ENCODE measurements at regions not wholly inside any gene's neighbourhood (a gene's known extent, or its start where the extent isn't known, plus 50 kb on each side); places are given as distances from the start of the nearest gene placed in this dataset.

DNA sequence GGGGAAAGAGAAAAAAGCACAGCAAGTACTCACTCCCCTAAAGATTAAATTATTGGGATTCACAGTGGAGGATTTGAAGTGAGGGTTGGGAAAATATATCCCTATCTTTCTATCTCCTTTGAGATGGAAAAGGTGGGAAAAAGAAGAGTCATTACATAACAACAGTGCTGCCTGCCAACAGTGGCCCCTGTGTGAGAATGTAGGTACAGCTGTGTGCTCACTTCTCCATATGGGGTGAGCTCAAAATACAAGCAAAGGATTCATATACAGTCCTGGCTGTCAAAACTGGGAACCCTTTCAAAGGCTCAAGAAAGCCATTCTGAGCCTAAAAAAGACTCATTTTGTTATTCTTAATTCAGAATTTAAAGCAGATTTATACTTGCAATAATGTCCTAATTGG lies 458.5 kb downstream of the GPAM start:
- no peaks in the 10 kb centered on the region for H3K27me3 ChIP-seq (ENCODE audit: control insufficient read depth, insufficient read depth, low read length)
- H3K36me3 ChIP-seq (ENCODE audit: control insufficient read depth, insufficient read depth, low read length) = no peaks in the 10 kb centered on the region
- H3K4me1 ChIP-seq (ENCODE audit: control insufficient read depth, insufficient read depth, low read length) = peaks cover 17% of the 10 kb centered on the region
- no peak overlapping the region for H3K9ac ChIP-seq (ENCODE audit: low read depth, low read length)
- H3K9me3 ChIP-seq (ENCODE audit: control insufficient read depth, insufficient read depth, low read length) = no peaks in the 10 kb centered on the region
- H3K4me3 ChIP-seq (ENCODE audit: low read depth, low read length) = no peak overlapping the region

DNA sequence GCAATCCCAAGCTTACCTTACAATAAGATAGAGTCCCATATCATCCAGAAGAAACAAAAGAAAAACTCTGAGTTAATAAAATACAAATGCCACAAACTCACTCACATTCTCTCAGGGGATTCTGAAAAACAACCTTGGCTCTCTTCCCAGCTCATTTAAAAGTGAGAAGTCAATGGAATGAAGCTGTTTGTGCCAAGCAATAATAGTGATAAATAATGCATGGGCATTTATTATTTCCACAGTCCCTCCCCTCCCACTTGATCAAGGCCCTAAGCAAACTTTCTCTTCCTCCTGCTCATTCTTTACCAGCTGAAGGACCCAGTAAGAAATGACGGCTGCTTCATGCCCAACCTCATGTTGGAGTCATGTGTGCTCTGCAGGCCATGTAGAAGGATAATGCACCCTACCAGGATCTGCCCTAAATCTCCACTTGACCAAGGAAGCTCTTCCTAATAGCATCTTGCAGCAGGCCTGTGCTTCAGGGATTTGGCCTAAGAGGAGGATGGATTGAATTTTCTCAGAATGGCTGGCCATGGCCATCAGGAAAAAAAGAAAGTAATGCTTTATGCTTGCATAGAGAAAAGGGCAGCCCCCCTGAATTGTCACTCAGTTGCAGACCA lies 451.3 kb downstream of the GPAM start:
- Histone ChIP-seq H3K9ac (ENCODE audit: low read depth, low read length) (no peak overlapping the region), H3K9me3 (ENCODE audit: control insufficient read depth, insufficient read depth, low read length) (no peaks in the 10 kb centered on the region), H3K27me3 (ENCODE audit: control insufficient read depth, insufficient read depth, low read length) (no peaks in the 10 kb centered on the region), H3K4me1 (ENCODE audit: control insufficient read depth, insufficient read depth, low read length) (no peaks in the 10 kb centered on the region), H3K4me3 (ENCODE audit: low read depth, low read length) (no peak overlapping the region), H3K36me3 (ENCODE audit: control insufficient read depth, insufficient read depth, low read length) (no peaks in the 10 kb centered on the region)

DNA sequence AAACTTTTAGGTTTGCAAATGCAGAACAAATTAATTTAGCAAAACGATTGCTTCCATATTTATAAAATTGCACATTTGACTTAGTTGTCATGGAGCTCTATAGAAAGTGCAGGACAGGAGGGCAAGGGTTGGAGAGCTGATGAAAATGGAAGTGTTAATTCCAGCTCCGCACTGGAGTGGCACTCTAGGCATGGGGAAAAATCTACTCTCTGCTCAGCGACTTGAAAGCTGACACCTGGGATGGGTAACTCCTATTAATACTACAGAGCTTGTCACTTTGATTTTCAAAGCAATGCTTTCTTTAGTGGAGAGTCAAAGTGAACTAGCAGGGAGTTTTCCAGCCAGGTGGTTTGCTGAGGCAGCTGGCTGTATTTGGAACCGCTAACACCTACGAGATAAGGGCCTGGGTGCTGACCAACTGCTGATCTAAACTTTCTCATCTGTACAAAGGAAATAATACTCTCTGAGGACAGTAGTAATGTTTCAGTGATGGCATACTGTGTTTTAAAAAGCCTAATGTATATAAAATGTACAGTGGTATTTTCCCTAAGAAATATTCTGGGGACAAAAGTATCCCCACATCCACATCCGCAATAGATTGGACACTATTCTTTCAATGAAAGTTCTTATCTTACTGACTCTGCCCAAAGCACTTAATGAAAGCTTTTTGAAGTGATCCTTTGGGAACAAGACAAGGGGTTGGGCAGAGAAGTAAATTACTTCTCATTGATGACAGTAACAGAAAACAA lies 444.3 kb downstream of the GPAM start:
- Histone ChIP-seq H3K4me1 (ENCODE audit: control insufficient read depth, insufficient read depth, low read length) (no peaks in the 10 kb centered on the region), H3K4me3 (ENCODE audit: low read depth, low read length) (no peak overlapping the region), H3K9ac (ENCODE audit: low read depth, low read length) (no peak overlapping the region), H3K36me3 (ENCODE audit: control insufficient read depth, insufficient read depth, low read length) (no peaks in the 10 kb centered on the region), H3K27me3 (ENCODE audit: control insufficient read depth, insufficient read depth, low read length) (no peaks in the 10 kb centered on the region), H3K9me3 (ENCODE audit: control insufficient read depth, insufficient read depth, low read length) (no peaks in the 10 kb centered on the region)

DNA sequence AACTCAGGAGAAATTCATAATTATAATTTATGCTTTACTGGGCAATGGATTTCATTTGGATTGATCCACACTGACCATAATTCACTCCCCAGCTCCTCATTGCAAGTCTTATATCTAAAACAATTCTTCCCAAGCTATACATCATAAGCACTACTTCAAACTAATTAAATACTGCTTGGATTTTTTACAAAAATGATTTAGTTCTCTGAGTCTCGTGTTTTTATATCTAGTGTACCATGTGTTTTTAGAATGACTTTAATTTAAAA lies 443.8 kb downstream of the GPAM start:
- no peak overlapping the region for H3K4me3 ChIP-seq (ENCODE audit: low read depth, low read length)
- no peaks in the 10 kb centered on the region for H3K9me3 ChIP-seq (ENCODE audit: control insufficient read depth, insufficient read depth, low read length)
- no peaks in the 10 kb centered on the region for H3K4me1 ChIP-seq (ENCODE audit: control insufficient read depth, insufficient read depth, low read length)
- no peaks in the 10 kb centered on the region for H3K27me3 ChIP-seq (ENCODE audit: control insufficient read depth, insufficient read depth, low read length)
- H3K9ac ChIP-seq (ENCODE audit: low read depth, low read length) = no peak overlapping the region
- H3K36me3 ChIP-seq (ENCODE audit: control insufficient read depth, insufficient read depth, low read length) = no peaks in the 10 kb centered on the region

DNA sequence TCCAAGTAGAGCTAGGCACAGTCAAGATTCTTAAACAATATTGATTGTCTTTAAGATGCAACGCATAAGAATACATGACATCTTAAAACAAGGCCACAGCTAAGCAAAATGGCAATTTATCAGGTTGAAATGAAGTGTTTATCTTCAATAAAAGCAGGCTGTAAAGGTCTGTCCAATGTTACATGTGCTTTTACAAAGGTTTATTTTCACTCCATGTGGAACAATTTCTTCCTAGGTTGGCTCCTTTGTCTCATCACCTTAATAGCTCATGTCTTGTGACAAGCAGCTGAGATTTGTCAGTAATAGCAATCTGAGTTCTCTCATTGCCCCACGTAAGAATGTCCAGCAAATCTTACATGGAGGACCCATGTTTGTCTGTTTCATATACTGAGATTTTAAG lies 437.6 kb downstream of the GPAM start:
- H3K36me3 ChIP-seq (ENCODE audit: control insufficient read depth, insufficient read depth, low read length) = no peaks in the 10 kb centered on the region
- no peak overlapping the region for H3K9ac ChIP-seq (ENCODE audit: low read depth, low read length)
- no peaks in the 10 kb centered on the region for H3K4me1 ChIP-seq (ENCODE audit: control insufficient read depth, insufficient read depth, low read length)
- no peaks in the 10 kb centered on the region for H3K9me3 ChIP-seq (ENCODE audit: control insufficient read depth, insufficient read depth, low read length)
- no peaks in the 10 kb centered on the region for H3K27me3 ChIP-seq (ENCODE audit: control insufficient read depth, insufficient read depth, low read length)
- no peak overlapping the region for H3K4me3 ChIP-seq (ENCODE audit: low read depth, low read length)

DNA sequence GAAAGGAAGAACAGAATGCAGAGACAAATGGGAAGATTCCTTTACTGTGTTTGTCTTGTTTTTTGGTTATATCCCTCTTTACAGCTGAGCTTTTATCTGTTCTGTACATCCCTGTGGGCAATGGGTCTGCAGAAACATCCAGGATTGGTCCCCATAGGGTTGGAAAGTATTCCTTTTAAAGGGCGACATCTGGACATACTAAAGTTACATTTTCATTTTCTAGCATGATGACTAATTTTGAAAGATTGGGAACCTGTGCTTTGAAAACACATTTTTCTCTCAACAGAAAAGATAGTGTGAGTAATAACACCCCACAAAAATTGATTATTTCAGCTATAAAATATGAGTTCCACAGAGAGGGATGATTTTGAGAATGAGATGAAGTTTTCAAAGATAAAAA lies 435.8 kb downstream of the GPAM start:
- Histone ChIP-seq H3K9me3 (ENCODE audit: control insufficient read depth, insufficient read depth, low read length) (no peaks in the 10 kb centered on the region), H3K9ac (ENCODE audit: low read depth, low read length) (no peak overlapping the region), H3K4me3 (ENCODE audit: low read depth, low read length) (no peak overlapping the region), H3K36me3 (ENCODE audit: control insufficient read depth, insufficient read depth, low read length) (no peaks in the 10 kb centered on the region), H3K27me3 (ENCODE audit: control insufficient read depth, insufficient read depth, low read length) (no peaks in the 10 kb centered on the region), H3K4me1 (ENCODE audit: control insufficient read depth, insufficient read depth, low read length) (no peaks in the 10 kb centered on the region)

DNA sequence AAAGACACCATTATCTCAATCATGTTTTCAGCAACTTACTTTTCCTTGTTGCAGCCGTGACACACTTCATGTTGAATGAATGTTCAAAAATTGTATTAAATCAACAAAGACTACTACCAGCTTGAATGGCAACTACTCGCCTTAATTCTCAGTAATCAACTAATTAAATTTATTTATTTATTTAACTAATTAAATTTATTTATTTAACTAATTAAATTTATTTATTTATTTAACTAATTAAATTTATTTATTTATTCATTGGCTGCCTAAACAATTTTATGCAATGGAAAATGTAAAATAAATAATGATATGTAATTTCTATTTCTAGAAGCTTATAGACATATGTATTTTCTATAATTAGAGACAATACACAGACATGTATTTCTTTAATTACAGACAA lies 435.4 kb downstream of the GPAM start:
- Histone ChIP-seq H3K27me3 (ENCODE audit: control insufficient read depth, insufficient read depth, low read length) (no peaks in the 10 kb centered on the region), H3K4me1 (ENCODE audit: control insufficient read depth, insufficient read depth, low read length) (no peaks in the 10 kb centered on the region), H3K36me3 (ENCODE audit: control insufficient read depth, insufficient read depth, low read length) (no peaks in the 10 kb centered on the region), H3K4me3 (ENCODE audit: low read depth, low read length) (no peak overlapping the region), H3K9me3 (ENCODE audit: control insufficient read depth, insufficient read depth, low read length) (no peaks in the 10 kb centered on the region), H3K9ac (ENCODE audit: low read depth, low read length) (no peak overlapping the region)

DNA sequence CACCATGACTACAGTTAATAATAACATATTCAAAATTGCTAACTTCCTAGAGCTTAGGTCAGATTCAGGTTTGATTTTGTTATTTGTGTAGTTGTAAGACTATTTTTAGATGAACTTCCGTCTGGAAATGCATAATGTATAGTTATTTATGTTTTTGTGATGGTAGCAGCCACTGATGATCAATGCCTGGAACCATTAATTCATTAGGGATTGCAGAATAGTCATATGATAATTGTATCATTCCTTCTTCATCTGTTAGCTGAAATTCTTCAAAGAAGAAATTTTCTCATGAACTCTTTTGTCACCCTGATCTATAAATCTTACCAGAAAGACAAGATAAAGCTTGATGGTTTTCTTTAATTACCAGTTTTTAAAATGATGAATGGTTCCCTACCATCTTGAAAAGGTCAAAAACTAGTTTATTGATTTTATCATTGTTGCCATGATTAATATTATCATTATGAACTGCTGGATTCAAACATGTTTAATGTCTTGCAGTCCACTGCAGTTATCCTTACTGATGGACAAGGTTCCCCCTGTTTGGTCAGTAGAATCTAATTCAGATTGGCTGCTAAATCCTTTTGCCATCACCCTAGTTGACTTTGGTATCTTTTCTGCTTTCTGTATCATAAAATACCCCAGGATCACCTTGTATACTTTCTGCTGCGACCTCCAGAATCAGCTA lies 433.3 kb downstream of the GPAM start:
- Histone ChIP-seq H3K36me3 (ENCODE audit: control insufficient read depth, insufficient read depth, low read length) (no peaks in the 10 kb centered on the region), H3K4me3 (ENCODE audit: low read depth, low read length) (no peak overlapping the region), H3K9ac (ENCODE audit: low read depth, low read length) (no peak overlapping the region), H3K9me3 (ENCODE audit: control insufficient read depth, insufficient read depth, low read length) (no peaks in the 10 kb centered on the region), H3K27me3 (ENCODE audit: control insufficient read depth, insufficient read depth, low read length) (no peaks in the 10 kb centered on the region), H3K4me1 (ENCODE audit: control insufficient read depth, insufficient read depth, low read length) (no peaks in the 10 kb centered on the region)

DNA sequence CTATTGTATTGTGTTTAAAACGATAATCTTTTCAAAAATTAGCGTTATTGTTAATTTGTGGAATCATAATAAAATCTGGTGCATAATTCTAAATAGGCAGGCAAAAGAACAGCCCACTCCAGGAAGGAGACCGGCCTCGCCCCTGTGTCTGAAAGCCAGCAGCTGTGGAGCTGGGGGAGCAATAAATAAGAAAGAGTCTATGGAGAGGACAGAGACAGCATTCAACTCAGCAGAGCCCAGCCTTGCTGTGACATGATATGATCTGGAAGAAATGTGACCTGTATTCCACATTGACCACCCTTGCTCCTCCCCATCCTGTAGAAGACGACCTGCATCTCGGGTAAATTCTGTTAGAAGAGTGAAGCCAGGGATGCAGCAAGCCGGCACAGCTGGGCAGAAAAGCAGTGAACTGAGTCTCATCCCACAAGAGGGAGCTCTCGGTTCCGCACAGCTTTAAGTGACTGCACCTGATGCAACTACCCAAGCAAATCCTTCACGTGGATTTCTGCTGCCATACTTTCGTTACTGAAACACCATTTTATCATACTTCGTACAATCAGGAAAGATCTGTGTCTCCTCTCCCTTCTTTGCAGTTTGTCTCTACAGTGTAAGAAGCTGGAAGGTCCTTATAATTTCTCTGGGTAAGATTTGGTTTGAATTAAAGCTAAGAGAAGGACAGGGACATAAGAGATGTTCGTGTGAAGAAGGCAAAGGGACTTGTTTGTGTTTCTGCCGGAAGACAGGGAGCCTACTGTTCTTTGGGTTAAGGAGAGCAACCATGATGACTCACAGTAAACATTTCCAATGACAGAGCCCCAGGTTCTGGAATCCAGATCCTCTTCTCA lies 427.1 kb downstream of the GPAM start:
- Histone ChIP-seq H3K4me3 (ENCODE audit: low read depth, low read length) (no peak overlapping the region), H3K4me1 (ENCODE audit: control insufficient read depth, insufficient read depth, low read length) (no peaks in the 10 kb centered on the region), H3K36me3 (ENCODE audit: control insufficient read depth, insufficient read depth, low read length) (no peaks in the 10 kb centered on the region), H3K9me3 (ENCODE audit: control insufficient read depth, insufficient read depth, low read length) (no peaks in the 10 kb centered on the region), H3K27me3 (ENCODE audit: control insufficient read depth, insufficient read depth, low read length) (peaks cover 6% of the 10 kb centered on the region), H3K9ac (ENCODE audit: low read depth, low read length) (no peak overlapping the region)

DNA sequence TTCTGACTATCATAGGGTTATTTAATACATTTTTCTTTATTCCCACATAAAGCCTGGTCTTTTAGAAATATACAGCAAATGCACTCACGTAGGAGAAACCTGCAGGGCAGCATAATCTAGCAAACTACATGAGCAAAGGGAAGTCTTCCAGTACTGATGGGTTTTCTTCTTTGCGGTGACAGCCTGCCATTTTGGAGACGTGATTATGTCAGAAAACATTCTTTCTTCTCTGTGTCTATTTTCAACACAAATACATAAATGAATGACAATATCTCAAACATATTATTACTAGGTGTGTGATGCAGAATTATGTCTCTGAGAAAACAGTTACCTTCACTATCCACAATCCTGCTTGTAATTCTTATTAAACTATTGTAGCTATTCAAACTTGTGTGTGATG lies 425.0 kb downstream of the GPAM start:
- Histone ChIP-seq H3K4me1 (ENCODE audit: control insufficient read depth, insufficient read depth, low read length) (no peaks in the 10 kb centered on the region), H3K9ac (ENCODE audit: low read depth, low read length) (no peak overlapping the region), H3K36me3 (ENCODE audit: control insufficient read depth, insufficient read depth, low read length) (no peaks in the 10 kb centered on the region)

DNA sequence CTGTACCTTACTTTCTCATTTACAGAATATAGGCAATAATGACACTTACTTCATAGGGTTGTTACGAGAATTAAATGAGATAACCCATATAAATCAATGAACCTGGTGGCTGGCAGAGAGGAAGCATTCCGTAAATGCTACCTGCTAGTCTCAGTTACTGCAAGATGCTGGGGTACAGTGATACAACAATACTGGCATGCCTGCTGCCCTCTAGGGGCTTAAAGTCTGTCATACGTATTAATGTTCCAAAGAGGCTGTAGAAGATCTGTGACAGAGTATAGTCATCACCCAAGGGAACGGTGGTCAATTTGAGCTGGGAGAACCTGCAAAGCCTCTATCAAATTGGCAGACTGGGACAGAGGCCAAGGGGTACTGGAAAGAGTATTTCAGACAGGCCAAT lies 421.5 kb downstream of the GPAM start:
- H3K4me1 ChIP-seq (ENCODE audit: control insufficient read depth, insufficient read depth, low read length) = no peaks in the 10 kb centered on the region
- H3K4me3 ChIP-seq (ENCODE audit: low read depth, low read length) = no peak overlapping the region
- H3K36me3 ChIP-seq (ENCODE audit: control insufficient read depth, insufficient read depth, low read length) = no peaks in the 10 kb centered on the region
- no peaks in the 10 kb centered on the region for H3K9me3 ChIP-seq (ENCODE audit: control insufficient read depth, insufficient read depth, low read length)
- H3K9ac ChIP-seq (ENCODE audit: low read depth, low read length) = no peak overlapping the region
- H3K27me3 ChIP-seq (ENCODE audit: control insufficient read depth, insufficient read depth, low read length) = peaks cover 4% of the 10 kb centered on the region

More for the DNA sequence above, 425.0 kb downstream of the GPAM start:
- Histone ChIP-seq H3K27me3 (ENCODE audit: control insufficient read depth, insufficient read depth, low read length) (peaks cover 6% of the 10 kb centered on the region), H3K9me3 (ENCODE audit: control insufficient read depth, insufficient read depth, low read length) (no peaks in the 10 kb centered on the region), H3K4me3 (ENCODE audit: low read depth, low read length) (no peak overlapping the region)

Data from iPS-15b (cell line).